MM.1S (cell line): ENCODE measurements at regions not wholly inside any gene's neighbourhood (a gene's known extent, or its start where the extent isn't known, plus 50 kb on each side); places are given as distances from the start of the nearest gene placed in this dataset.

ENCODE experiments used
- EZH2 ChIP-seq: fragments of 300-600 bp; sonication (generic); optimal IDR thresholded peaks from 2 replicates; pipeline ENCODE3; 2017; ENCODE audit warnings: low read depth, mild to moderate bottlenecking, antibody characterized with exemption, low read length, mixed read lengths
- EZH2phosphoT487 ChIP-seq: fragments of 300-600 bp; sonication (generic); IDR thresholded peaks from 2 replicates; pipeline ENCODE4 v1.6.1; 2018; ENCODE audit warnings: antibody characterized with exemption, low read length
- TF ChIP-seq, protein P1 (sequence below): fragments of 300-600 bp; sonication (generic); IDR thresholded peaks from 2 replicates; pipeline ENCODE4 v1.5.1; 2016; ENCODE audit warnings: antibody characterized with exemption, low read length, mixed read lengths

- TF ChIP-seq, protein P1, sequence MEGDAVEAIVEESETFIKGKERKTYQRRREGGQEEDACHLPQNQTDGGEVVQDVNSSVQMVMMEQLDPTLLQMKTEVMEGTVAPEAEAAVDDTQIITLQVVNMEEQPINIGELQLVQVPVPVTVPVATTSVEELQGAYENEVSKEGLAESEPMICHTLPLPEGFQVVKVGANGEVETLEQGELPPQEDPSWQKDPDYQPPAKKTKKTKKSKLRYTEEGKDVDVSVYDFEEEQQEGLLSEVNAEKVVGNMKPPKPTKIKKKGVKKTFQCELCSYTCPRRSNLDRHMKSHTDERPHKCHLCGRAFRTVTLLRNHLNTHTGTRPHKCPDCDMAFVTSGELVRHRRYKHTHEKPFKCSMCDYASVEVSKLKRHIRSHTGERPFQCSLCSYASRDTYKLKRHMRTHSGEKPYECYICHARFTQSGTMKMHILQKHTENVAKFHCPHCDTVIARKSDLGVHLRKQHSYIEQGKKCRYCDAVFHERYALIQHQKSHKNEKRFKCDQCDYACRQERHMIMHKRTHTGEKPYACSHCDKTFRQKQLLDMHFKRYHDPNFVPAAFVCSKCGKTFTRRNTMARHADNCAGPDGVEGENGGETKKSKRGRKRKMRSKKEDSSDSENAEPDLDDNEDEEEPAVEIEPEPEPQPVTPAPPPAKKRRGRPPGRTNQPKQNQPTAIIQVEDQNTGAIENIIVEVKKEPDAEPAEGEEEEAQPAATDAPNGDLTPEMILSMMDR = no peak
- TF ChIP-seq EZH2 = no peak
- TF ChIP-seq EZH2phosphoT487 = no peak
Observed at GRCh38 chr7:49643321-49643720, 130.1 kb upstream of the VWC2 start.
